Activated naive CD4-positive, alpha-beta T cell treated with anti-CD3 and anti-CD28 coated beads for 36 hours (primary cell): ENCODE measurements at regions not wholly inside any gene's neighbourhood (a gene's known extent, or its start where the extent isn't known, plus 50 kb on each side); places are given as distances from the start of the nearest gene placed in this dataset.
"Not testable (repeated sequence)": the region's sequence is repeated elsewhere in the genome, so short reads cannot be mapped to it uniquely, and the experiment has no call there.

ENCODE experiments used
- CTCF ChIA-PET: fragments of 350-600 bp; sonication (Branson Sonifier 250); formaldehyde crosslinking; loops from one replicate; lab custom pipeline; 2021; ENCODE audit warnings: antibody characterized with exemption; lab: Charles Lee
- DNase-seq: peaks from one replicate; pipeline ENCODE4 v3.0.0-alpha.2; 2020
- H3K27ac Mint-ChIP-seq: one replicate; pipeline ENCODE4 v1.8.0; 2021; ENCODE audit warnings: mild to moderate bottlenecking, mixed read lengths
- H3K27me3 Mint-ChIP-seq: one replicate; pipeline ENCODE4 v1.8.0; 2021; ENCODE audit warnings: low read depth, mixed read lengths
- H3K36me3 Mint-ChIP-seq: one replicate; pipeline ENCODE4 v1.8.0; 2021; ENCODE audit warnings: low read depth, mixed read lengths
- H3K4me1 Mint-ChIP-seq: one replicate; pipeline ENCODE4 v1.8.0; 2021; ENCODE audit warnings: low read depth, mixed read lengths
- H3K4me3 Mint-ChIP-seq: one replicate; pipeline ENCODE4 v1.8.0; 2021; ENCODE audit warnings: mild to moderate bottlenecking, moderate library complexity, mixed read lengths
- H3K9me3 Mint-ChIP-seq: one replicate; pipeline ENCODE4 v1.8.0; 2021; ENCODE audit warnings: mixed read lengths
- intact Hi-C: fragments of 100-400 bp; cut with micrococcal nuclease; formaldehyde crosslinking; loops from one replicate; pipeline ENCODE4 v1.15.1; 2023

DNA sequence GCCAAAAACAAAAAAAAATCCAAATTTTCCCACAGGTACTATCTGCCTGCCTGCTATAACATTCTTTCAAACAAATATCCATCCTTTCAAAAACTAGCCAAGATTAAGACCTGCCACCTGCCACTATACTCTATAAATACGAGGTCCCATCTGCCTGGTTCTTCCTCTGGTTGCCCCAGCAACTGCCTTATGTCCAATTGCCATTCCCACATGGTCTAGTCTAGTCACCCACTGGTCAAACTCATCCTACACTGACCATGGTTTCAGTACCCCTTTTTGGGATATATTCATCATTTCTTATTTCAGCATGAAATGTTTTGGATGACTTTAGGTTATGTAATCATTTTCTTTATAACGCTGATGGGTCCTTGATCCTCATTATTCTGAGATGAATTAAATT is 95.1 kb upstream of the CCNG1 start:
- DNase-seq = no peak
- no peaks in the 10 kb centered on the region for H3K9me3 Mint-ChIP-seq
- no peaks in the 10 kb centered on the region for H3K27me3 Mint-ChIP-seq
- intact Hi-C loops = no loop called here
- no peak overlapping the region for H3K4me3 Mint-ChIP-seq
- no peaks in the 10 kb centered on the region for H3K36me3 Mint-ChIP-seq
- H3K27ac Mint-ChIP-seq = no peak overlapping the region
- H3K4me1 Mint-ChIP-seq = no peaks in the 10 kb centered on the region
- CTCF ChIA-PET = no interaction called here

DNA sequence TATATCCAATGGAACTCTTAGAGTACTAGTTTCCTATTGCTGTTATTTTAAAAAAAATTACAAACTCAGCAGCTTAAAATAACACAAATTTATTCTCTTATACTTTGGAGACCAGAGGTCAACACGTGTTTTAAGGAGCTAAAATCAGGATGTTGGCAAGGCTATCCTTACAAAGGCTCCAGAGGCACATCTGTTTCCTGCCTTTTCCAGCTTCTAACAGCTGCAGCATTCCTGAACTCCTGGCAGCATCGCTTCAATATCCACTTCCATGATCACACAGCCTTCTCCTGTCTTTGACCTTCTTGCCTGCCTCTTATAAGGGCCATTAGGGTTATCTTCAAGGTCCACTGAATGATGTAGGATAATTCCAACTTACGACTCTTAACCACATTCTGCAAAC is 92.2 kb upstream of the CCNG1 start:
- no peak overlapping the region for H3K4me3 Mint-ChIP-seq
- CTCF ChIA-PET = interaction anchor here (0.7 to 1.1 kb wide), 3 partner anchors 38 to 1022 kb away, joined by 3 to 5 read pairs (median 4); no protein-coding TSS in a partner anchor

DNA sequence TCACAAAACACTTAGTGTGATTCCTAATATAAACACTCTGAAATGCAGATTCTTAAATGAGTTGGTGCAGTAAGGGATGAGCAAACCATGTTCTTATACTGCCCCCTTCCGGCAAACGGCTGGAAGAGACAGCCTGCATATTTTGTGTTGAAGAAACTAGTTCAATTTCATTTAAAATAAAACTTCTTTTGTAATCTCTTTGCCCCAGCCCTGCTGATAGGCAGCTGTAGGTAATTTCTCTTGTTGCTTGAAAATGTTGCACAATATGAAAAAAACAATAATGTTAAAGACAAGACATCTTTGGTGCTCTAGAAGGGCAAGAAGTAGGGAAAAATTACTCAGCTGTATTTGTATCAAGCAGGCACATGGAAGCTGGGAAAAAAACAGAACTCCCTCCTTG is 89.7 kb upstream of the CCNG1 start:
- H3K27ac Mint-ChIP-seq = no peak overlapping the region
- H3K9me3 Mint-ChIP-seq = no peaks in the 10 kb centered on the region
- peak; percentile 76 for DNase-seq
- no peaks in the 10 kb centered on the region for H3K4me1 Mint-ChIP-seq
- H3K36me3 Mint-ChIP-seq = no peaks in the 10 kb centered on the region
- CTCF ChIA-PET = interaction anchor here (0.6 to 2.7 kb wide), 19 partner anchors 10 to 1301 kb away, joined by 3 to 11 read pairs (median 5); no protein-coding TSS in a partner anchor
- H3K27me3 Mint-ChIP-seq = no peaks in the 10 kb centered on the region
- intact Hi-C loops = loop anchor here (2.0 to 5.0 kb wide), 3 partner anchors 61 to 1497 kb away; no protein-coding TSS in a partner anchor
- no peak overlapping the region for H3K4me3 Mint-ChIP-seq

More for the DNA sequence above, 92.2 kb upstream of the CCNG1 start:
- Mint-ChIP-seq H3K9me3 (no peaks in the 10 kb centered on the region), H3K4me1 (no peaks in the 10 kb centered on the region), H3K27ac (no peak overlapping the region), H3K36me3 (no peaks in the 10 kb centered on the region), H3K27me3 (no peaks in the 10 kb centered on the region)
- no peak for DNase-seq
- intact Hi-C loops = loop anchor here (5.0 kb wide), 1 partner anchor 268 kb away; no protein-coding TSS in a partner anchor

DNA sequence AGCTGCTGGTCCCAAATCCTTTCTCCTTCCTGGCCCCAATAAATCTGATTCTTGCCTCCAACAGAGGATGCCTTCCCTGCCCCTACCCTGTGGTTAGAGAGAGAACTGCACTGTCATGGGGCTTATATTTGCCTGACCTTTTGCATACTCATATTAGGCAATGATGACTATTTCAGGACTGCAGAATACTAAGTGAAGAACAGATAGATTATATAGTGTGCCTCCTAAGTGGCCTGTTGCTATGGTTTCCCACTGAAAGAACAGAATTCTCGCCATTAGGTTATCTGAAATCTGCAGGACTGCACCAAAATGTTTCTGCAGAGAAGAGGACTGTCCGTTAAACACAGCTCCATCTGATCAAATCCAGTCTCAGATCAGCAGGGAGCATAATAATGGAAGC is 87.3 kb upstream of the CCNG1 start:
- intact Hi-C loops = no loop called here
- no peak overlapping the region for H3K27ac Mint-ChIP-seq
- no peaks in the 10 kb centered on the region for H3K27me3 Mint-ChIP-seq
- H3K4me1 Mint-ChIP-seq = no peaks in the 10 kb centered on the region
- no peaks in the 10 kb centered on the region for H3K36me3 Mint-ChIP-seq
- CTCF ChIA-PET = interaction anchor here (1.4 kb wide), 1 partner anchor 58 kb away, joined by 5 read pairs; no protein-coding TSS in a partner anchor
- no peak for DNase-seq
- no peaks in the 10 kb centered on the region for H3K9me3 Mint-ChIP-seq
- no peak overlapping the region for H3K4me3 Mint-ChIP-seq

DNA sequence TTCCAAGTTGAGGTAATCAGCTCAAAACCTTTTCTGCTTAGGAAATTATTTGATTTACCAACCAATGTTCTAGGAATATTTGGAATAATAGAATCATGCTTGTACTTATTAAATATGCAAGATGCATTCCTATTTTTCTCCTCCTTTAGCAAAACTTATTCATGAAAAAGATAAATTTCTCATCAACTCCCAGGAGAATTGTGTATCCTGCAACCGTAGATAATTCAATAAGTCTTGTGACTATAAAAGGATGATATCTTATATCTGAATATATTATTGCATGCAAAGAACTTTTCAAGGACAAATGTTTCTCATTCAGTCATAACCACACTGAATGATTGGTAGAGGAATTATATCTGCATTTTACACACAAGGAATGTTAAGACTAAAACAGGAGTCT is 84.9 kb upstream of the CCNG1 start:
- intact Hi-C loops = no loop called here
- H3K36me3 Mint-ChIP-seq = no peaks in the 10 kb centered on the region
- H3K4me3 Mint-ChIP-seq = no peak overlapping the region
- CTCF ChIA-PET = no interaction called here
- H3K27ac Mint-ChIP-seq = no peak overlapping the region
- H3K4me1 Mint-ChIP-seq = no peaks in the 10 kb centered on the region
- H3K27me3 Mint-ChIP-seq = no peaks in the 10 kb centered on the region
- no peaks in the 10 kb centered on the region for H3K9me3 Mint-ChIP-seq
- DNase-seq = no peak

DNA sequence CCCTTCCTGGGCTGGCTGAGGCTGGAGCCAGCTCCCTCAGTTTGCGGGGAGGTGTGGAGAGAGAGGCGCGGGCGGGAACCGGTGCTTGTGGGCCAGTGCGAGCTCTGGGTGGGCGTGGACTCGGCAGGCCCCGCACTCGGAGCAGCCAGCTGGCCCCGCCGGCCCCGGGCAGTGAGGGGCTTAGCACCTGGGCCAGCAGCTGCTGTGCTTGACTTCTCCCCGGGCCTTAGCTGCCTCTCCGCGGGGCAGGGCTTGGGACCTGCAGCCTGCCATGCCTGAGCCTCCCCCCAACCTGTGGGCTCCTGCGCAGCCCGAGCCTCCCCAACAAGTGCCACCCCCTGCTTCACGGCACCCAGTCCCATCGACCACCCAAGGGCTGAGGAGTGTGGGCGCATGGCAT is 81.6 kb upstream of the CCNG1 start:
- H3K36me3 Mint-ChIP-seq, intact Hi-C loops, H3K4me1 Mint-ChIP-seq, H3K27me3 Mint-ChIP-seq, H3K4me3 Mint-ChIP-seq, DNase-seq, H3K27ac Mint-ChIP-seq, CTCF ChIA-PET, H3K9me3 Mint-ChIP-seq: not testable (repeated sequence)

DNA sequence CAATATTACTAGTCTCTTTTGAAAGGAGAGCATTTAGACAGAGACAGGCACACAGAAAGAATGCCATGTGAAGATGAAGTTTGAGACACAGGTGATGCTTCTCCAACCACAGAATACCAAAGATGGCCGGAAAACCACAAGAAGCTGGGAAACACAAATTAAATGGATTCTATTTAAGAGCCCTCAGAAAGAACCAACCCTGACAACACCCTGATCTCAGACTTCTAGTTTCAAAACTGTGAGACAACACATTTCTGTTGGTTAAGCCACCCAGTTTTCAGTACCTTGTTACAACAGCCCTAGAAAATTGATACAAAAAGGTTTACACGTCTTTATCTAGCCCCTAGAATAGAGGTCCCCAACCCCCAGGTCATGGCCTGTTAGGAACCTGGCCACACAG is 79.8 kb upstream of the CCNG1 start:
- H3K4me1 Mint-ChIP-seq = no peaks in the 10 kb centered on the region
- H3K27me3 Mint-ChIP-seq = peaks cover 2% of the 10 kb centered on the region
- CTCF ChIA-PET = interaction anchor here (1.0 kb wide), 1 partner anchor 11 kb away, joined by 3 read pairs; no protein-coding TSS in a partner anchor
- H3K27ac Mint-ChIP-seq = no peak overlapping the region
- no peak for DNase-seq
- no peaks in the 10 kb centered on the region for H3K9me3 Mint-ChIP-seq
- intact Hi-C loops = no loop called here
- no peak overlapping the region for H3K4me3 Mint-ChIP-seq
- no peaks in the 10 kb centered on the region for H3K36me3 Mint-ChIP-seq

DNA sequence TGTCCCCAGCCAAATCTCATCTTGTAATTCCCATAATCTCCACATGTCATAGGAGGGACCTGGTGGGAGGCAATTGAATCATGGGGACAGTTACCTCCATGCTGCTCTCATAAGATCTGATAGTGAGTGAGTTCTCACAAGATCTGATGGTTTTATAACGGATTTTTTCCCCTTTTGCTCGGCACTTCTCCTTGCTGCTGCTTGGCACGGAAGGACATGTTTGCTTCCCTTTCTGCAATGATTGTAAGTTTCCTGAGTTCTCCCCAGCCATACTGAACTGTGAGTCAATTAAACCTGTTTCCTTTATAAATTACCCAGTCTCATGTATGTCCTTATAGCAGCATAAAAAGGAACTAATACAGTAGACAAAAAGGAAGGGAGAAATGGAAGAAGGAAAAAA is 76.7 kb upstream of the CCNG1 start:
- intact Hi-C loops = no loop called here
- Mint-ChIP-seq H3K27ac (no peak overlapping the region), H3K9me3 (no peaks in the 10 kb centered on the region), H3K36me3 (no peaks in the 10 kb centered on the region), H3K4me3 (no peak overlapping the region), H3K27me3 (peaks cover 2% of the 10 kb centered on the region), H3K4me1 (no peaks in the 10 kb centered on the region)
- CTCF ChIA-PET = no interaction called here
- DNase-seq = no peak

DNA sequence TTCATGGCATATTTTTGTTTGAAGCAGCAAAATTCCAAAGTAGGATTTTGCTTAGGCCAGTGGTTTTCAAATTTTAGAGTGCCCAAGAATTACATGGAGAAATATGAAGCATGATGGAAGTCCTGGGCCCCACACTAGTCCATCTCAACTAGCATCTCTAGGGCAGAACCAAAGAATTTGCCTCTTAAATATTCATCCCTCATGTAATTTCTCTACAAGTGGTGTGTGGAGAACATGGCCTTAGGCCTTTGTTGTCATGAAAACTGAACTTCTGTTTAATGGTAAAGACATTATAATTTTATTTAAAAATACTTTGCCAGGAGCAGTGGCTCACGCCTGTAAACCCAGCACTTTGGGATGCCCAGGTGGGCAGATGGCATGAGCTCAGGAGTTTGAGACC is 75.9 kb upstream of the CCNG1 start:
- no peak overlapping the region for H3K27ac Mint-ChIP-seq
- H3K36me3 Mint-ChIP-seq = no peaks in the 10 kb centered on the region
- no peak overlapping the region for H3K4me3 Mint-ChIP-seq
- H3K9me3 Mint-ChIP-seq = no peaks in the 10 kb centered on the region
- no peaks in the 10 kb centered on the region for H3K4me1 Mint-ChIP-seq
- DNase-seq = no peak
- CTCF ChIA-PET = no interaction called here
- H3K27me3 Mint-ChIP-seq = peaks cover 2% of the 10 kb centered on the region
- intact Hi-C loops = no loop called here

DNA sequence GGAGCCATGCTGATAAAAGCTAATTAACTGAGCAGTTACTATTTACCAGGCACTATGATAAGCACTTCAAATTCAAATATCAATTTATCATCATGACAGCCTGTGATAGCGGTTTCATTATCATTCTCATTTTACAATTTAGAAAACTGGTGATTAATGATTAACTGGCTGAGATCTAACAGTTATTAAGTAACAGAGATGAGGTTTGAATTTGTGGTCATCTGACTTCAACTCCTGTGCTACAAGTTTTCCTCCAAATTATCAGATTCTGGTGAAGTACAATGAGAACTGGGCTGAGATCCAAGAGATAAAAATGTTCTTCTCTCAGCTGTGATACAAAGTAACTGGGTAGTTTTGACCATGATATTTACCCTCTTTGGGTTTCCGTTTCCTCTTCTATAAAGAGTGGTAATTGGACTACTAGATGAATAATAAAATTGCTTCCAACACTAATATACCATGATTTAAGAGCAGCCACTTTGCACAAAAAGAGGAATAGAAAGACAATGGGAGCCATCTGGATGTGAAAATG is 74.5 kb upstream of the CCNG1 start:
- Mint-ChIP-seq H3K27ac (no peak overlapping the region), H3K4me1 (no peaks in the 10 kb centered on the region), H3K27me3 (peaks cover 2% of the 10 kb centered on the region), H3K4me3 (no peak overlapping the region), H3K36me3 (no peaks in the 10 kb centered on the region), H3K9me3 (no peaks in the 10 kb centered on the region)
- CTCF ChIA-PET = interaction anchor here (0.9 kb wide), 1 partner anchor 15 kb away, joined by 3 read pairs; no protein-coding TSS in a partner anchor
- no peak for DNase-seq
- intact Hi-C loops = no loop called here

DNA sequence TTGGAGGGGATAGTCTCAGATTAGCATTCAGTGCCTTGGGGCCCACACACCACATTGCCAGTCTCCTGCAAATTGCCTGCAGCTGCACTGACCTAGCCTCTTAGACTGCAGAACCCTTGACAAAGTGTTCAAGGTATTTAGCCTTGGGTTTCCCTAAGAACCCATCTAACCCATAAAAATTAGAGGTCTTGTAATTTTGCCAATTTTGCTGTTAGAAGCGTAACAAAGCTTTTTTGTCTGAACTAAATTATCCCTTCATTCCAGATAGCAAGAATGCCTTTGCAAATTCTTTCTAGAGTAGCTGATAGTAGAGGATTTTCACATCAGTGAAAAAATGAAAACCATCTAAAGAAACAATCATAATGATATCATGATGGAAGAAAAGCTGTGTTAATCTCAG is 74.0 kb upstream of the CCNG1 start:
- Mint-ChIP-seq H3K4me1 (no peaks in the 10 kb centered on the region), H3K4me3 (no peak overlapping the region), H3K27ac (no peak overlapping the region), H3K36me3 (no peaks in the 10 kb centered on the region), H3K9me3 (no peaks in the 10 kb centered on the region), H3K27me3 (peaks cover 2% of the 10 kb centered on the region)
- no peak for DNase-seq
- CTCF ChIA-PET = interaction anchor here (0.9 kb wide), 1 partner anchor 15 kb away, joined by 3 read pairs; no protein-coding TSS in a partner anchor
- intact Hi-C loops = no loop called here

DNA sequence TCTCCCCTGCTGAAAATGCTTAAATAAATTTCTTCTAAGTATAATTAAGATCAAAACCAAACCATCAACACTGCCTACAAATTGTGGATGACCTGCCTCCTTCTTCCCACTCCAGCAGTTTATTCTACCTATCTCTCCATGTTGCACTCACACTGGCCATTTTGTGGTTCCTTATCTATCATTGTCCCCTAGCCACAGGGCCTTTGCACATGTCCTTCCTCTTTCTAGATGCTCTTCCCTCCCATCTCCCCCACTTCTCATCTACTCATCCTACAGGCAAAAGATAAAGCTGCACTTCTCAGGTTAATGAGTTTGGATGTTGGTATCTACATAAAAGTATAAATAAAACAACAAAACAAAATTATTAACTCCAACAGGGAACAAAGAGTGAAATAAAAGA is 70.6 kb upstream of the CCNG1 start:
- intact Hi-C loops = no loop called here
- DNase-seq = no peak
- Mint-ChIP-seq H3K36me3 (no peaks in the 10 kb centered on the region), H3K4me1 (no peaks in the 10 kb centered on the region), H3K27ac (no peak overlapping the region), H3K27me3 (no peaks in the 10 kb centered on the region), H3K4me3 (no peak overlapping the region), H3K9me3 (peaks cover 1% of the 10 kb centered on the region)
- CTCF ChIA-PET = no interaction called here

DNA sequence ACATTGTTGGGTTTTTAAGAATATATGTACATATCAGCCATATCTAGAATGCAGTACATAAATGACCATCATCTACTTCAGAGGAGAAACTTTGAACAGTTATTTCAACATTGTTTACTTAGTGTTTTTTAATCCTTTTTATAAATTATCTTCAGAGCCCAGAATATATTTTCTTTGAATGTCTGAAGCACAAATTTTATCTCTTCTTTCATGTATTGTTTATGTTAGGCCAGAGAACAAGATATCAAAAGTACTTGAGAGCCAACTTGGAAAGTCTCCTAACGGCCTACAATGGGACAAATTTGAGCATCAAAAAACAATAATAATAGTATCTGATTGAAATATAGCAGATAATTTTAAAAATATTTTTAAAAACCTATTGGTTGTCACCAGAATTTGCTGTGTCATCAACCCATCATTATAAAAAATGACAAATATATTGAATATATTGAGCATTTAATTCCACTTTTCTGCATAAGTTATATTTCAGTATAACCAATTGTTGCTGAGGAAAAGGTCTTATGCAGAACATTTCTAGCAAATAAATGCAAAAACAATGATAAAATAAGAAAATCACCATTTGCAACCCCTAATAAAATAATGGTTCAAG is 67.5 kb upstream of the CCNG1 start:
- CTCF ChIA-PET = no interaction called here
- Mint-ChIP-seq H3K36me3 (no peaks in the 10 kb centered on the region), H3K27me3 (no peaks in the 10 kb centered on the region), H3K4me1 (no peaks in the 10 kb centered on the region), H3K4me3 (no peak overlapping the region), H3K27ac (no peak overlapping the region), H3K9me3 (peaks cover 3% of the 10 kb centered on the region)
- intact Hi-C loops = no loop called here
- no peak for DNase-seq
